SIG-M5 treated with dmso at 0.1 percent for 504 hours (cell line): ENCODE measurements at regions not wholly inside any gene's neighbourhood (a gene's known extent, or its start where the extent isn't known, plus 50 kb on each side); places are given as distances from the start of the nearest gene placed in this dataset.

Experiments used
- DNase-seq: peaks from one replicate; lab custom pipeline; 2025; ENCODE audit not compliant: unreplicated experiment; lab: John Stamatoyannopoulos, UW

GRCh38 chr2:46850742-46851141 is 64.9 kb downstream of the MCFD2 start:
- no peak for DNase-seq

DNA sequence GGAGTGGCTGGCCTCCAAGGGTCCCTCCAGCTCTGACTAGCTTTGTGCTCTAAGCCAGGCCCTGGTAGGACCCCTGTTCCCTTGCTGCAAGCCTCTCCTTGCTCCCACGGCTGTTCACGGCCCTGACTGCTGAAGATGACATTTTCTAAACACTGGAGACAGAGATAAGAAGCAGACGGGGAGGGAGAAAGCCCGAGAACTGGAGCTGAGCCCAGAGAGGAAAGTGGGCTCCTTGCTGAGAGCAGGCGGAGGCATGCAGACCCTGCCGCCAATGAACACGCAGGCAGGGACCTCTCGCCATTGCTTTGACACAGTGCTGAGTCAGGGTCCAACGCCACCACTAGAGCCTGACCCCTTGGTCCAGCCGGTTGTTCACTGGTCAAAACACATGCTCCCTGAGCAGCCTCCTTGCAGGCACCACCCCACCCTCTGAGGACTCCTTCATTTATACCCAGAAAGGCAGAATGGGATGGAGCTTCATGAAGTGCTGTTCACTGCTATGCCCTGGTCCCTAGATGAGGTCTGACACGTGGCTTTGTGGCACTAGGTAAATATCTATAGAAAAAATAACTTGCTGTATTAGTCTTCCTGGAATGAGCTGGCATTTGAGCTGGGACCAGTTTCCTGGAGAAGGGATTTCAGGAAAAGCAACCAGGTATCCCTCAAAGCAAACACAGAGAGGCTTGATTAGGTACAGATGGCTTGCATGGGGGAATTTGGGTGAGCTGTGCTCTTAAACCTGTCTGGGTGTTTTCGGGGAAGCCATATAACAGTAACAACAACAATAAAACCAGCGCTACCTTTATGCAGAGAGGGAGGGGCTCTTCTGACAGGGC is 65.7 kb downstream of the MCFD2 start:
- no peak for DNase-seq

DNA sequence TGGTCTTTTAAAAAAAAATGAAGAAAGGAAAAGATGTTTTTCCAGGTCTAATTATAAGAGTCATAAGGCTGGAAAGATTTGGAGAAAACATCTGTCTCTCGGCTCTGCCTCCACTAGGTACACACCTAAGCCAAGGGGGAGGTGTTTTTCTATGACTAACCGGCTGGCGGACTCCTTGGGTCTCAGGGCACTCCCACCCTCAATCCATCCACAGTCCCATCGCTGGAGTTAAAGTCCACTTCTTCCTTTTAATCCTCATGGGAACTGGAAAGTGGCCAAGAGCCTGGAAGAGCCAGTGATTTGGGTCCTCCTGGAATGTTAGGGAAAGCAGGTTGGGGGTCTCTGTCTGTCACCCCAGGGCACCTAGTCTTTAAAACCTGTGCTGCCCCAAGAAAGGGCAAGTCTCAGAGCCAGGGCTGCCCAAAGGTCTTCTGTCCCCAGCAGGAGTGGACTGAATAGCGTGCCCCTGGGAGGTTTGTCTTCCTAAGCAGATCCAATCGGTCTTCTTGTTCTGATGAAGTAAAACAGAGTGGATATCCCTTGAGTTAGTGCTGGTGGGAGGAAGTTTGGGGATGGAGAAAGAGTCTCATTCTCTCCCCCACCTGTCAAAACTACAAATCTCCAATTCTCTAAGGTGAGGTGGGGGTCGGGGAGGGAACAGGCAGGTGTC is 66.4 kb downstream of the MCFD2 start:
- no peak for DNase-seq

GRCh38 chr2:46848447-46848846 is 67.2 kb downstream of the MCFD2 start:
- no peak for DNase-seq

GRCh38 chr2:46847726-46848412 is 67.7 kb downstream of the MCFD2 start:
- no peak for DNase-seq

DNA sequence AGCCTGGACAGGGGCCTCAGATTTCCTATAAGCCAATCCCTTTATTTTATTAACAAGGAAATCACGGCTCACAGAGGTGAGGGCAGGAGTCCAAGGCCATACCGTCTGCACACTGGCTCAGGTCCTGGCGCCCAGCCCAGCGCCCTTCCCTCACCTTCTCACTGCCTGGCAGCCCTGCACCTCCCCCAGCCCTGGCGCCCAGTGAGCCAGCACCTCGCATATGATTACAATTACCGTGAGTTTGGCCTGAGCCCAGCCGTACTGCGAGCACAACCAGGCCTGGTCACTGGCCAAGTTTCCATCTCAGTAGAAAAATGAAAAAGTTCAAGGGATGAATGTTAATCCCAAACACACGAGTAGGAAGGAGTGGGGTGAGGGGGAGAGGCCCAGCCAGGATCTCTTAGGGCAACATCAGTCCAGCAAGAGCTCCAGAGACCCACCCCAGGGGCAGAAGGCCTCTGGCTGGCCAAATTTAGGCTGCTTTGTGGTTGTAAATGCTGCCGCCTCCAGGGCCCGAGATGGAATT is 68.4 kb downstream of the MCFD2 start:
- DNase-seq: no peak

DNA sequence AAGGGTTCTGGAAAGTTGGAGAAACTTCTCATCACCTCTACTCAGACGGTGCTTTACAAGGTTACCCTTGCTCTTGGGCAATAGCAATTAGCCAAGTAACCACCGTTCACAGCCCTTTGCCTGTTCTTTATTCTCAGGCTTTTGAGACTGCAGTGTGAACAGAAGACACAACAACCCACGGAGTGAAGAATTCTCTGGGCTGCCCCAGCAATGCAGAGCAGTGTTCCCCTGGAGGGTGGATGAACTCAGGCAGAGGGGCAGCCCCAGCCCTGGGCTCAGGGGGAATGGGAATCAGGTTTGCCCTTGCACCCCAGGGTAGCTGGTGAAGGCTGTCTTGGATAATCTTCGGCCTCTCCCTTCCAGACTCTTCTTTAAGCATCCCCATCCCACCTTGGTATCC is 69.1 kb downstream of the MCFD2 start:
- no peak for DNase-seq

GRCh38 chr2:46845542-46846486 is 69.8 kb downstream of the MCFD2 start:
- DNase-seq: no peak

- DNase-seq: no peak
Measured at GRCh38 chr2:46844443-46844842, 71.2 kb downstream of the MCFD2 start.

- DNase-seq: no peak
Measured at GRCh38 chr2:46844034-46844433, 71.6 kb downstream of the MCFD2 start.

DNA sequence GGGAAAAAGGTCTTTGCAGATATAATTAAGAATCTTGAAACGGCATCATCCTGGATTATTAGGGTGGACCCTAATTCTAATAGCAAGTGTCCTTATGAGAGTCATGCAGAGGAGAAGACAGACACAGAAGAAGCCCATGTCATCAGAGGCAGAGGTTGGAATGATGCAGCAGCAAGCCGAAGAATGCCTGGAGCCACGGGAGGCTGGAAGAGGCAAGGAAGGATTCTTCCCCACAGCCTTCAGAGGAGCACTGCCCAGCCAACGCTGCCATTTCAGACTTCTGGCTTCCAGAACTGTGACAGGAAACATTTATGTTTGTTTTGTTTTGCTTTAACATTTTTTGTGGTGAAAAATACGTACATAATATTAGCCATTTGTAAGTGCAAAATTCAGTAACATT is 72.3 kb downstream of the MCFD2 start:
- DNase-seq: no peak

DNA sequence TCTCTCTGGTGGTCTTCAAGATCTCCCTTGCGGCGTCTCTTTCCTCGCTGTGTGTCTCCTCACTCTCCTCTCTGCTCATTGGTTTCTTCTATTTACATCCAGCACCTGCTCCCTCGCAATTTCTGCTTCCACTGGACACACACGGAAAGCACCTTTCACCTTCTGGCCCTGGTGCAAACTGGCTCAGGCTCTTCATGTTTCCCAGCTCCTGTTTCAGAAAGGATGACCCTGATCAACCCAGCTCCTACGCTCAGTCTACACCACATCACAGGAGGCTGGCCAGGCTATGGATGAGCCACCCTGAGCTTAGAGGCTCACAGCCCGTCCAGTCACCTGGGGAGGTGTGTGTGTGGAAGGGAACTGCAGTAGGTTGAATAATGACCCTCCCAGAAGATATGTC is 72.7 kb downstream of the MCFD2 start:
- DNase-seq: no peak

DNA sequence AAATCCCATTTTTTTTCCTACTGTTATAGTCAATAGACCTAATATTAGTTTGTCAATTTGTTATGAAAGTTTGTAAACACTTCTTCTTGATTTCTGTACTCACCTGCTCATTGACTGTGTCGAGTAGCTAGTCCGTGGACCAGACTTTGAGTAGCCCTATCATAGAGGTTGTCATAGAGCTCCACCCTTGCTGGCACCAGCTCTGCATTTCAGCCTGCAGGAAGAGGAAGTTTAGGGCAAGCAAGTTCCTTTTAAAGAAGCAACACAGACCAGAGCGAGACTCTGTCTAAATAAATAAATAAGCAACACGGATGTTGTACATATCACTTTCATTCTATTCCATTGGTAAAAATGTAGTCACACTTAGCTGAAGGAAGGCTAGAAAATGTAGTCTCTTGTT is 74.0 kb downstream of the MCFD2 start:
- peak; percentile 50 for DNase-seq

- no peak for DNase-seq
Measured at GRCh38 chr2:46839045-46839444, 76.6 kb downstream of the MCFD2 start.

- no peak for DNase-seq
Measured at GRCh38 chr2:46837704-46838103, 77.9 kb downstream of the MCFD2 start.

DNA sequence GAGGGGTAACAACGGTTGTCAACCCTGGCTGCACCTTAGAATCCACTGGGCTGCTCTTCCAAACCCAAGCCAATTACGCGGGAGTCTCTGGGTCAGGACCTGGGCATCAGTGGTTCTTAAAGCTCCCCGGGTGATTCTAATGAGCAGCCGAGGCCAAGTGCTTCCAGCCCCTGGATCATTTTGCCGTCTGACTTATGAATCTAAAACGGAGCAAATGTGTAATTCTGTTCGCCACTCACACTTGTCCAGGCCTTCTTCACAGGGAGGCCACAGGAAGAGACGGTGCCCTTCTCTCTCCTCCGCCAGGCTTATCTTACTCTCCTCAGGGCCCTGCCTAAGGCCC is 78.5 kb downstream of the MCFD2 start:
- DNase-seq: no peak

DNA sequence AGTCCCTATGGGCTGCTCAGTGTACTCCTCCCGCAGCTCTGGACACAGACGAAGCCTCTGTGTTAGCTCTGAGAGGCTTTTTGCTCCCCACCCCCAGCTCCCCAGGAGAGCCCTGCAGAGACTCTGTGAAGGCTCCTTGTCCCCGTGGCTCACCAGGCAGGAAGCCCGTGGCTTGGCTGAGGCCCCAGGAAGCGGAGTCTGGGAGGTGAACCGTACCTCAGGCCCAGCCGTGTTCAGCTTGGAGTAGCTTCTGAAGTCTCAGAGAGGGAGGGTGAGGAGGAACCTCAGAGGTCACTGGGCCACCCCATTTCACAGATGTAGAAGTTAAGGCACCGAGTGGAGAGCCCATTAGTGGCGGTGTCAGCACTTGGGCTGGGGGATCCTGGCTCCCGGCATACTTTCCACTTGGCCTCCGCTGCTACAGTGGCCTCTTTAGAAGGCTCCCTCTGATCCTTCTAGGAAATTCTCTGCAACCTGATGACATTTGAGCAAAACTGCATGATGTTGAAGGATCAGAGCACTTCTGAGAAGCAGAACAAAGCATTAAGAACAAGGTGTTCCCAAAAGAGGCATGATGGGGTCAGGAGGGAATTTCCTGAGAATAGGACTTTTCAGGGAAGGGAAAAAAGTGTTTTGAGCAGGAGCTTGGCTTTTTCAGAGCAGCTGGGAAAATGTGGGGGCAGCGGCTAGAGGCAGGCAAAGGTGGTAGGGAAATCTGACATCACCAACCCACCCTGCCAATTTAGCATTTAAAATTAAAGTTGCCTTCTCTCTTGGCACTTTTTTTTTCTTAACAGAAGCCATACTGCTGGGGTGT is 79.1 kb downstream of the MCFD2 start:
- DNase-seq: no peak

DNA sequence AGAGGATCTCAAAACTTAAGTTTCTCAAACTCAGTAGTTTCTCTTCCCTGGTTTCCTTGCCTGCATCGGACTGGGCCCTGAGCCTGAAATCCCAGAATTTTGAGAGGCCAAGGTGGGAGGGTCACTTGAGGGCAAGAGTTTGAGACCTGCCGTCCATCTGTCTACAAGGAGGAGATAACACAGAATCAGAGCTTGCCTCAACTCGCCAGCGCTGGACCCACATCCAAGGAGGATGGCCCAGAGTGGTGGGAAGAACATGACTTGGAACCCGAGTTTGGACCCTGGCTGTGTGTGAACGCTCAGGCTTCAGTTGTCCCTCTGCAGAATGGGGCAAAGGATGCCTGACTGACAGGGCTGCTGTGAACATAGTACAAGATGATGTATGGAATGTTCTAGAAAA is 80.1 kb downstream of the MCFD2 start:
- no peak for DNase-seq

DNA sequence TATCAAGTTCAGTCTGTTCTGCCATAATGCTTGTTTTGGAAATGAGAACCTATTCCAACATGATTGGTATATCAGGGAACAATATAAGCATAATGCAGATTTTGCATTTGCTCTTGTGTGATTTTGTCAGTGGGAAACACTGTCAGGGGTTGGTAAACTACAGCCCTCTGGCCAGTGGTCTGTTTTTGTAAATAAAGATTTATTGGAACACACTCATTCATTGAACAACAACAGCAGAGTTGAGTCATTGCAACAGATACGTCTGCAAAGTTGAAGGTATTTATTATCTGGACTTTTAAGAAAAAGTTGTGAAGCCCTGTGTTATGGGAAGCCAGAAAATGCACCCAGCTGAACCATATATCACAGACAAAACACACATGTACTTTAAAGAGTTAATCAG is 83.1 kb downstream of the MCFD2 start:
- no peak for DNase-seq

DNA sequence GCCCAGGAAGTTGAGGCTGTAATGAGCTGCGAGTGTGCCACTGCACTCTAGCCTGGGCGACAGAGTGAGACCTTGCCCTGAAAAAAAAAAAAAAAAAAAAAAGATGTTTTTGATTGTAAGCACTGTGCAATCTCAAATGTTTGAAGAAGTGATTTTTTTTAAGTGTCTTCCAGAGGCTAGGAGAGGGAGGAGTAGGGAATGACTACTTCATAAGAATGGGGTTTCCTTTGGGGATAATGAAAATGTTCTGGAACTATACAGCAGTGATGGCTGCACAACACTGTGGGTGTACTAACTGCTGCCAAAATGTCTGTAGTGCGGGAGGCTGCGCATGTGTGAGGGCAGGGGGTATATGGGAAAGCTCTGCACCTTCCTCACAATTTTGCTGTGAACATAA is 83.7 kb downstream of the MCFD2 start:
- no peak for DNase-seq
